Smooth muscle cell (in vitro differentiated cells): ENCODE measurements at regions not wholly inside any gene's neighbourhood (a gene's known extent, or its start where the extent isn't known, plus 50 kb on each side); places are given as distances from the start of the nearest gene placed in this dataset.

Experiments
- DNase-seq: peaks from one replicate; lab custom pipeline; 2025; ENCODE audit not compliant: unreplicated experiment; lab: John Stamatoyannopoulos, UW
- H2AFZ ChIP-seq: fragments of 200-600 bp; sonication (generic); 2 replicates; pipeline ENCODE4 v1.6.0; 2016; ENCODE audit warnings: antibody characterized with exemption, low read depth, mild to moderate bottlenecking
- H3F3A ChIP-seq: fragments of 200-600 bp; sonication (generic); 2 replicates; pipeline ENCODE4 v1.6.0; 2017; ENCODE audit warnings: antibody characterized with exemption, low read depth
- H3K27ac ChIP-seq: fragments of 200-600 bp; sonication (generic); 2 replicates; pipeline ENCODE4 v1.5.1; 2016; ENCODE audit warnings: low read depth, mild to moderate bottlenecking
- H3K27me3 ChIP-seq: fragments of 200-600 bp; sonication (generic); 2 replicates; pipeline ENCODE4 v1.6.1; 2016; ENCODE audit warnings: low read depth, mild to moderate bottlenecking
- H3K36me3 ChIP-seq: fragments of 200-600 bp; sonication (generic); 2 replicates; pipeline ENCODE4 v1.5.1; 2016; ENCODE audit warnings: low read depth
- H3K4me1 ChIP-seq: fragments of 200-600 bp; sonication (generic); 2 replicates; pipeline ENCODE4 v1.5.1; 2016; ENCODE audit warnings: low read depth
- H3K4me2 ChIP-seq: fragments of 200-600 bp; sonication (generic); 2 replicates; pipeline ENCODE4 v1.6.0; 2016; ENCODE audit warnings: mild to moderate bottlenecking
- H3K4me3 ChIP-seq: fragments of 200-600 bp; sonication (generic); 2 replicates; pipeline ENCODE4 v1.5.1; 2016; ENCODE audit warnings: mild to moderate bottlenecking
- H3K79me2 ChIP-seq: fragments of 200-600 bp; sonication (generic); 2 replicates; pipeline ENCODE4 v1.6.0; 2016; ENCODE audit warnings: low read depth, mild to moderate bottlenecking
- H3K9ac ChIP-seq: fragments of 200-600 bp; sonication (generic); 2 replicates; pipeline ENCODE4 v1.6.0; 2016; ENCODE audit warnings: low read depth
- H3K9me3 ChIP-seq: fragments of 200-600 bp; sonication (generic); replicated peaks from 2 replicates; pipeline ENCODE4 v1.5.1; 2016; ENCODE audit warnings: low read depth
- H4K20me1 ChIP-seq: fragments of 200-600 bp; sonication (generic); 2 replicates; pipeline ENCODE4 v1.6.0; 2016; ENCODE audit warnings: low read depth
- WGBS: methylation state at CpG from one replicate; pipeline ENCODE4 v1.1.7; 2016; ENCODE audit warnings: low lambda C conversion rate; 5-methylcytosine and 5-hydroxymethylcytosine counted together
- TF ChIP-seq, protein P1 (sequence below): fragments of 200-600 bp; sonication (generic); IDR thresholded peaks from 2 replicates; pipeline ENCODE4 v1.5.1; 2017; ENCODE audit warnings: borderline replicate concordance, mild to moderate bottlenecking, antibody characterized with exemption; ENCODE audit not compliant: insufficient read depth, poor library complexity, severe bottlenecking

DNA sequence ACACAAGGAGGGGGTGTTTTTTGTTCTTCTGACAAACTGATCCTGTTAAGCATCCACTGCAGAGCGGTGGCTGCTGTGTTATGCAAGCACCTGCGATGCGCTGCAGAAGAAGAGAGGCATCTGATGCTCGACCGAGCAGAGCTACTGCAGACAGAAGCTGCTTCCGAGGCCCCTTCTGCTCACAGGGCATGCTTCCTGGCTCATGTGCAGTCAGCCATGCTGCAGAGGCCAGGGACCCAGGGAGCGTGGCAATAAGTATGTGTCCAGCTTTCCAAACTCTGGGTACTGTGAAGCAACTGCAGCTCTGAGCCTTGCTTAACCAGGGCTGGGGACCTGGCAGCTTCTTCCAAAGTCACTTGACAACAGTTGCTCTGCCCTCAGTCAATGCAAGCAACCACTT, 448.6 kb upstream of the RBFOX1 start:
- Histone ChIP-seq H3K27me3 (peaks cover 9% of the 10 kb centered on the region), H3K79me2 (no peaks in the 10 kb centered on the region), H3K4me1 (peaks cover 7% of the 10 kb centered on the region), H4K20me1 (no peaks in the 10 kb centered on the region), H3F3A (no peaks in the 10 kb centered on the region), H3K9me3 (no peaks in the 10 kb centered on the region), H3K27ac (no peak overlapping the region), H3K36me3 (no peaks in the 10 kb centered on the region), H3K9ac (no peak overlapping the region), H2AFZ (no peak overlapping the region), H3K4me2 (no peak overlapping the region), H3K4me3 (no peak overlapping the region)
- TF ChIP-seq, protein P1, sequence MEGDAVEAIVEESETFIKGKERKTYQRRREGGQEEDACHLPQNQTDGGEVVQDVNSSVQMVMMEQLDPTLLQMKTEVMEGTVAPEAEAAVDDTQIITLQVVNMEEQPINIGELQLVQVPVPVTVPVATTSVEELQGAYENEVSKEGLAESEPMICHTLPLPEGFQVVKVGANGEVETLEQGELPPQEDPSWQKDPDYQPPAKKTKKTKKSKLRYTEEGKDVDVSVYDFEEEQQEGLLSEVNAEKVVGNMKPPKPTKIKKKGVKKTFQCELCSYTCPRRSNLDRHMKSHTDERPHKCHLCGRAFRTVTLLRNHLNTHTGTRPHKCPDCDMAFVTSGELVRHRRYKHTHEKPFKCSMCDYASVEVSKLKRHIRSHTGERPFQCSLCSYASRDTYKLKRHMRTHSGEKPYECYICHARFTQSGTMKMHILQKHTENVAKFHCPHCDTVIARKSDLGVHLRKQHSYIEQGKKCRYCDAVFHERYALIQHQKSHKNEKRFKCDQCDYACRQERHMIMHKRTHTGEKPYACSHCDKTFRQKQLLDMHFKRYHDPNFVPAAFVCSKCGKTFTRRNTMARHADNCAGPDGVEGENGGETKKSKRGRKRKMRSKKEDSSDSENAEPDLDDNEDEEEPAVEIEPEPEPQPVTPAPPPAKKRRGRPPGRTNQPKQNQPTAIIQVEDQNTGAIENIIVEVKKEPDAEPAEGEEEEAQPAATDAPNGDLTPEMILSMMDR: no peak
- DNase-seq: no peak
- 91% methylated on average over 7 of the region's 7 CpGs for WGBS

DNA sequence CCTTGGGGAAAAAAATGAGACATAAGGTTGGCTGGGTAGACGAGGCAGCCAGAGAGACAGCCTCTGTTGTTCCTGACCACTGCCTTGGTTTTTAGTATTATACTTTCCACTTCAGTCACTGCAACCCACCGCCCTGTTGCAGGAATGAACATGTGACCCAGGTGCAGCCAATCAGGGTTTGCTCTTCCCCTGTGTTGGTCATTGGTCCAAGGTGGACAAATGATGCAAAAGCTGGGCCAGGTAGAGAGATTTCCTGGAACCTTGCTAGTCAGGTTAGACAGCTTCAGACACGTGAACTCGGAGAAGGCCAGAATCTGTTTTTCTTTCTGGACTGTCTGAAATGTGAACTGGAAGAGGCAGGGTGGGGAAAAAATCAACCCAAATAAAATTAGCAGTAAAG, 452.4 kb upstream of the RBFOX1 start:
- H3K36me3 ChIP-seq: no peaks in the 10 kb centered on the region
- H3F3A ChIP-seq: no peaks in the 10 kb centered on the region
- H3K4me3 ChIP-seq: no peak overlapping the region
- no peak overlapping the region for H2AFZ ChIP-seq
- TF ChIP-seq, protein P1: no peak
- H3K4me2 ChIP-seq: no peak overlapping the region
- H3K9me3 ChIP-seq: no peaks in the 10 kb centered on the region
- no peaks in the 10 kb centered on the region for H3K79me2 ChIP-seq
- no peak overlapping the region for H3K27ac ChIP-seq
- no peaks in the 10 kb centered on the region for H3K4me1 ChIP-seq
- DNase-seq: no peak
- H3K27me3 ChIP-seq: peaks cover 9% of the 10 kb centered on the region
- no peak overlapping the region for H3K9ac ChIP-seq
- H4K20me1 ChIP-seq: no peaks in the 10 kb centered on the region
- WGBS: 72% methylated on average over 4 of the region's 4 CpGs

DNA sequence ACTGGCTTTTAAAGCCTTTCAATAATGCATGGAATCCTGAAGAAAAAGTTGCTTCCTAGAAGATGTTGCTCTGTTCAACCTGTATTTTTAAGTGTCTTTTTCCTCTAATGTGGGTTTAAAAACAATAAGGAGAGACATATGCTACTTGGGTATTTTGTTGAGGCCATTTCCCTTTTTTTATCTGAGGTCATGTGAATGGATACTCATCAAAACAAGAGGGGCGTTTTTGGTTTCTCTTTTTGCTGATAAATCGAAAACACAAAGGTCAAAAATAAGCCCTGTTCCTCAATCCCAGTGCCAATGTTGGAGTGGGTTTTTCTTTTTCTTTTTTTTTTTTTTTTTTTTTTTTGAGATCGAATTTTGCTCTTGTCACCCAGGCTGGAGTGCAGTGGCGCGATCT, 468.0 kb upstream of the RBFOX1 start:
- Histone ChIP-seq H3K9ac (no peak overlapping the region), H3K4me3 (no peak overlapping the region), H3K27me3 (peaks cover 10% of the 10 kb centered on the region), H3K4me1 (peaks cover 26% of the 10 kb centered on the region), H4K20me1 (no peaks in the 10 kb centered on the region), H3K79me2 (no peaks in the 10 kb centered on the region), H3K4me2 (no peak overlapping the region), H3F3A (no peaks in the 10 kb centered on the region), H3K36me3 (no peaks in the 10 kb centered on the region), H3K9me3 (no peaks in the 10 kb centered on the region), H2AFZ (no peak overlapping the region), H3K27ac (no peak overlapping the region)
- no peak for DNase-seq
- TF ChIP-seq, protein P1: no peak
- WGBS: 91% methylated on average over 5 of the region's 5 CpGs

GRCh38 chr16:6864244-6864643, 468.4 kb upstream of the RBFOX1 start:
- H3K4me1 ChIP-seq: peaks cover 26% of the 10 kb centered on the region
- no peaks in the 10 kb centered on the region for H4K20me1 ChIP-seq
- no peaks in the 10 kb centered on the region for H3F3A ChIP-seq
- no peaks in the 10 kb centered on the region for H3K9me3 ChIP-seq
- no peak overlapping the region for H3K4me3 ChIP-seq
- WGBS: 89% methylated on average over 4 of the region's 4 CpGs
- H3K27ac ChIP-seq: no peak overlapping the region
- TF ChIP-seq, protein P1: no peak
- no peak overlapping the region for H3K4me2 ChIP-seq
- DNase-seq: no peak
- no peak overlapping the region for H3K9ac ChIP-seq
- H3K79me2 ChIP-seq: no peaks in the 10 kb centered on the region
- no peaks in the 10 kb centered on the region for H3K36me3 ChIP-seq
- H2AFZ ChIP-seq: no peak overlapping the region
- peaks cover 14% of the 10 kb centered on the region for H3K27me3 ChIP-seq
